ENCODE measurements at regions not wholly inside any gene's neighbourhood (a gene's known extent, or its start where the extent isn't known, plus 50 kb on each side); places are given as distances from the start of the nearest gene placed in this dataset.

DNA sequence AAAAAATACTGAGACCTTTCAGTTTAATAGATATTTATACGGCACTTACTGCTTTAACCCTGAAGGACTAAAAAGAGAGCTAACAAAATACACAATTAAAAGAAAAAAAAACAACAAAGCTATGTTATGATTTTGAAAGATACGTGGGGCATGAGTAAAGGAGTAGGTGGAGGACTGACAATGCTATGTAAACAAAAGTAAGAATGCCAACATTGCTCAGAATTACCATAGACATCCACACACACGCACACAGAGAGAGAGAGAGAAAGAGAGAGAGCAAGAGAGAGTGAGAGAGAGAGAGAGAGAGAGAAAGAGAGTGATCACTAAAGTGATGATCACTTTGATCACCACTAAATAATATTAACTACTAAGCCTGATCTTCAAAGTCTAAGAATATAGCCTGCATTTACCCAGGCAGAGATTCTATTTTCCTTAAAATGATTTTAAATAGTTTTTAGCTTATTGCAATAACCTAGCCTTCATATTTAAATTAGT lies 313.9 kb upstream of the SPANXN4 start (continued):
- TF ChIP-seq GABPA (IDR thresholded peaks at IDR 0.05; ENCODE audit: low read depth, low read length) (no peak), GABPA (CRISPR knock-in tag; IDR thresholded peaks at IDR 0.05; ENCODE audit: low read depth) (no peak)

DNA sequence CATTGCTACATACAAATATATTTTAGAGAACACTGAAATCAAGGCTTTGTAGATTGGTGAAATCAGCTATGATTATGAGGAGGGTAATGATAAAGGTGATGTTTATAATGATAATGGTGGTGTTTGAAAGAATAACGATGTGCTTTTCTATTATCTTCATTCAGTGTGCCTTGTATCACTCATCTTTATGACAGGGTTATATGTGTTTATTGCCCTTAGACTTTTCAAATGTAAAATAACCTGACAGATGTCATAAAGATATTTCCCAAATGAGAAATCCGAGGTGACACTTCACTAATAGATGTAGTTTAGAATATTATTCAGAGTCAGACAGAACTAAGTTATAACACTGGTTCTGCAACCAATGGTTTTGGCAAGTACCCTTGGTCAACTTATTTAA lies 323.0 kb upstream of the SPANXN4 start:
- H3K4me3 ChIP-seq (replicated peaks in 1 of 3; ENCODE audit: insufficient read depth in 1 of 3, low read depth in 2 of 3, low read length in 3 of 3), result no peak overlapping the region
- CTCF ChIA-PET (ENCODE audit: low intra/inter-chr PET ratio, low total read pairs), result no interaction called here
- no peaks in the 10 kb centered on the region for H3K27me3 ChIP-seq (ENCODE audit: control insufficient read depth in 1 of 2, insufficient read depth in 2 of 2, low read length in 2 of 2)
- ATAC-seq, result no peak
- no peak overlapping the region for H3K27ac ChIP-seq (ENCODE audit: extremely low read length, insufficient read depth, low read length)
- no TSS peak for BruUV-seq (replicated peaks)
- intact Hi-C loops (cut with micrococcal nuclease; ENCODE audit: unreplicated experiment) (no loop called here), in situ Hi-C loops (cut with HindIII; ENCODE audit: extremely low pct_ligation_motif_present, low pct_unique_long_range_greater_than_20kb) (no loop called here)
- no peak overlapping the region for H3K4me2 ChIP-seq (ENCODE audit: low read depth, low read length)
- H3K9me3 ChIP-seq (ENCODE audit: low read length), result peaks cover 22% of the 10 kb centered on the region; the same call in 1 of the 2 replicates
- WGBS (ENCODE audit: low lambda C conversion rate), result 7% methylated on average over 2 of the region's 2 CpGs
- no peak overlapping the region for H2AFZ ChIP-seq (ENCODE audit: low read length)
- TF ChIP-seq ZKSCAN8 (CRISPR knock-in tag; IDR thresholded peaks at IDR 0.05; ENCODE audit: borderline replicate concordance), result no peak
- TF ChIP-seq ATAD3A (CRISPR knock-in tag; IDR thresholded peaks at IDR 0.05), result no peak
- TF ChIP-seq ZNF558 (CRISPR knock-in tag; IDR thresholded peaks at IDR 0.05; ENCODE audit: borderline replicate concordance), result no peak
- TF ChIP-seq, protein P1, sequence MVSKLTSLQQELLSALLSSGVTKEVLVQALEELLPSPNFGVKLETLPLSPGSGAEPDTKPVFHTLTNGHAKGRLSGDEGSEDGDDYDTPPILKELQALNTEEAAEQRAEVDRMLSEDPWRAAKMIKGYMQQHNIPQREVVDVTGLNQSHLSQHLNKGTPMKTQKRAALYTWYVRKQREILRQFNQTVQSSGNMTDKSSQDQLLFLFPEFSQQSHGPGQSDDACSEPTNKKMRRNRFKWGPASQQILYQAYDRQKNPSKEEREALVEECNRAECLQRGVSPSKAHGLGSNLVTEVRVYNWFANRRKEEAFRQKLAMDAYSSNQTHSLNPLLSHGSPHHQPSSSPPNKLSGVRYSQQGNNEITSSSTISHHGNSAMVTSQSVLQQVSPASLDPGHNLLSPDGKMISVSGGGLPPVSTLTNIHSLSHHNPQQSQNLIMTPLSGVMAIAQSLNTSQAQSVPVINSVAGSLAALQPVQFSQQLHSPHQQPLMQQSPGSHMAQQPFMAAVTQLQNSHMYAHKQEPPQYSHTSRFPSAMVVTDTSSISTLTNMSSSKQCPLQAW (CRISPR knock-in tag; IDR thresholded peaks at IDR 0.05), result no peak
- no peak for TF ChIP-seq ZNF678 (CRISPR knock-in tag; IDR thresholded peaks at IDR 0.05)
- no peak for TF ChIP-seq CCAR2 (optimal IDR thresholded peaks at IDR 0.05; ENCODE audit: low read depth, low read length)
- TF ChIP-seq, protein P2, sequence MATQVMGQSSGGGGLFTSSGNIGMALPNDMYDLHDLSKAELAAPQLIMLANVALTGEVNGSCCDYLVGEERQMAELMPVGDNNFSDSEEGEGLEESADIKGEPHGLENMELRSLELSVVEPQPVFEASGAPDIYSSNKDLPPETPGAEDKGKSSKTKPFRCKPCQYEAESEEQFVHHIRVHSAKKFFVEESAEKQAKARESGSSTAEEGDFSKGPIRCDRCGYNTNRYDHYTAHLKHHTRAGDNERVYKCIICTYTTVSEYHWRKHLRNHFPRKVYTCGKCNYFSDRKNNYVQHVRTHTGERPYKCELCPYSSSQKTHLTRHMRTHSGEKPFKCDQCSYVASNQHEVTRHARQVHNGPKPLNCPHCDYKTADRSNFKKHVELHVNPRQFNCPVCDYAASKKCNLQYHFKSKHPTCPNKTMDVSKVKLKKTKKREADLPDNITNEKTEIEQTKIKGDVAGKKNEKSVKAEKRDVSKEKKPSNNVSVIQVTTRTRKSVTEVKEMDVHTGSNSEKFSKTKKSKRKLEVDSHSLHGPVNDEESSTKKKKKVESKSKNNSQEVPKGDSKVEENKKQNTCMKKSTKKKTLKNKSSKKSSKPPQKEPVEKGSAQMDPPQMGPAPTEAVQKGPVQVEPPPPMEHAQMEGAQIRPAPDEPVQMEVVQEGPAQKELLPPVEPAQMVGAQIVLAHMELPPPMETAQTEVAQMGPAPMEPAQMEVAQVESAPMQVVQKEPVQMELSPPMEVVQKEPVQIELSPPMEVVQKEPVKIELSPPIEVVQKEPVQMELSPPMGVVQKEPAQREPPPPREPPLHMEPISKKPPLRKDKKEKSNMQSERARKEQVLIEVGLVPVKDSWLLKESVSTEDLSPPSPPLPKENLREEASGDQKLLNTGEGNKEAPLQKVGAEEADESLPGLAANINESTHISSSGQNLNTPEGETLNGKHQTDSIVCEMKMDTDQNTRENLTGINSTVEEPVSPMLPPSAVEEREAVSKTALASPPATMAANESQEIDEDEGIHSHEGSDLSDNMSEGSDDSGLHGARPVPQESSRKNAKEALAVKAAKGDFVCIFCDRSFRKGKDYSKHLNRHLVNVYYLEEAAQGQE (IDR thresholded peaks at IDR 0.05; ENCODE audit: borderline replicate concordance in 1 of 2, low read depth in 1 of 2, low read length in 2 of 2), result no peak
- no peak for TF ChIP-seq ZNF292 (CRISPR knock-in tag; IDR thresholded peaks at IDR 0.05; ENCODE audit: borderline replicate concordance, low read depth)
- no peaks in the 10 kb centered on the region for H3K79me2 ChIP-seq (ENCODE audit: insufficient read depth, low read length)
- no peak for FAIRE-seq
- H3K9ac ChIP-seq (ENCODE audit: insufficient read depth, low read depth, low read length), result no peak overlapping the region
- no peaks in the 10 kb centered on the region for H3K36me3 ChIP-seq (replicated peaks in 1 of 2; ENCODE audit: control insufficient read depth in 1 of 2, insufficient read depth in 2 of 2, low read length in 2 of 2)
- no peaks in the 10 kb centered on the region for H4K20me1 ChIP-seq (ENCODE audit: insufficient read depth, low read length)
- no peaks in the 10 kb centered on the region for H3K4me1 ChIP-seq (ENCODE audit: insufficient read depth, low read length)
- POLR2A ChIA-PET, result no interaction called here
- DNase-seq (ENCODE audit: low spot score), result no peak

All from HepG2 (cell line).